ENCODE measurements at regions not wholly inside any gene's neighbourhood (a gene's known extent, or its start where the extent isn't known, plus 50 kb on each side); places are given as distances from the start of the nearest gene placed in this dataset.

DNA sequence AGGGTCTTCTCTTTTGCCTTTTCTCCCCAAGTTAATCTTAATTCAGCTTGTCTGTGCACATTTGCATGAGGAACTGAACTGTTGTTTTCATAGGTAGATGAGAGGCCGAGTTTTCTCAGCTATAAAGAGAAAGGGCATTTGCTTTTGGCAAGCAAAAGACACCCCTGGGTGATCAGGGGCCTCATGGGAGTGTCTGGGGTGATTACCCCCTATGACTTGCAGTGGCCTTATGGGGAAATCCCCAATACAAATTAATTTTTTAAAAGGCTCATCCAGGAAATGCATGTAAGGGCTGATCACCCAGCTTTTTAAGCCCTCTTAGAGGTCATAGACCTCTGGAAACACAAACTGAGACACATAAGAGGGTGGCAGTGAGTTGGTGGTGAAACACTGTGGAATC is 56.4 kb upstream of the HMX1 start:
- H3K4me3 ChIP-seq (ENCODE audit: low read depth, low read length) = no peak overlapping the region
- no peaks in the 10 kb centered on the region for H3K27me3 ChIP-seq (ENCODE audit: control insufficient read depth, insufficient read depth, low read length)
- TF ChIP-seq, protein P1, sequence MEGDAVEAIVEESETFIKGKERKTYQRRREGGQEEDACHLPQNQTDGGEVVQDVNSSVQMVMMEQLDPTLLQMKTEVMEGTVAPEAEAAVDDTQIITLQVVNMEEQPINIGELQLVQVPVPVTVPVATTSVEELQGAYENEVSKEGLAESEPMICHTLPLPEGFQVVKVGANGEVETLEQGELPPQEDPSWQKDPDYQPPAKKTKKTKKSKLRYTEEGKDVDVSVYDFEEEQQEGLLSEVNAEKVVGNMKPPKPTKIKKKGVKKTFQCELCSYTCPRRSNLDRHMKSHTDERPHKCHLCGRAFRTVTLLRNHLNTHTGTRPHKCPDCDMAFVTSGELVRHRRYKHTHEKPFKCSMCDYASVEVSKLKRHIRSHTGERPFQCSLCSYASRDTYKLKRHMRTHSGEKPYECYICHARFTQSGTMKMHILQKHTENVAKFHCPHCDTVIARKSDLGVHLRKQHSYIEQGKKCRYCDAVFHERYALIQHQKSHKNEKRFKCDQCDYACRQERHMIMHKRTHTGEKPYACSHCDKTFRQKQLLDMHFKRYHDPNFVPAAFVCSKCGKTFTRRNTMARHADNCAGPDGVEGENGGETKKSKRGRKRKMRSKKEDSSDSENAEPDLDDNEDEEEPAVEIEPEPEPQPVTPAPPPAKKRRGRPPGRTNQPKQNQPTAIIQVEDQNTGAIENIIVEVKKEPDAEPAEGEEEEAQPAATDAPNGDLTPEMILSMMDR (IDR thresholded peaks at IDR 0.05; ENCODE audit: insufficient read depth, low read length, poor library complexity, severe bottlenecking) = no peak
- no peaks in the 10 kb centered on the region for H3K36me3 ChIP-seq (ENCODE audit: control insufficient read depth, insufficient read depth, low read length)
- no peak for DNase-seq (ENCODE audit: low read depth)

DNA sequence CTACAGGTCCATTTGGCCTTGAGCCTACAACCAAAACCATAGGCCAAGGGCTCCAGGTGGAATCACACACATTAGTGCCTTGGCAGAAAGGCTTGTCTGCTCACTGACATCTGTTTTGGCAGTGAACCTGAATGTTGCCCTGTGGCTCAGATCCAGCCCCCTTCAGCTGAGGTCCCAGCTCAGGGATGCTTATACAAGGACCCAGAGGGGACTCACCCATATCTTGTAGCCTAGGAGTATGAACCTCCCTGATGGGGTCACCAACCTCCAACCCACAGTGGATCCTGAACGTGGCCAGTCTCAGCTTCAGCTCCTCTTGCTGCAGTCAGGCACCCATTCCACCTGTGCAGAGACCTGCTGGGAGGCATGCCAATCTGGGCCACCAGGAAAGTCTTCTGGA is 50.8 kb upstream of the HMX1 start:
- peaks cover 7% of the 10 kb centered on the region for H3K27me3 ChIP-seq (ENCODE audit: control insufficient read depth, insufficient read depth, low read length)
- no peak overlapping the region for H3K4me3 ChIP-seq (ENCODE audit: low read depth, low read length)
- TF ChIP-seq, protein P1 (IDR thresholded peaks at IDR 0.05; ENCODE audit: insufficient read depth, low read length, poor library complexity, severe bottlenecking) = no peak
- DNase-seq (ENCODE audit: low read depth) = no peak
- H3K36me3 ChIP-seq (ENCODE audit: control insufficient read depth, insufficient read depth, low read length) = no peaks in the 10 kb centered on the region

DNA sequence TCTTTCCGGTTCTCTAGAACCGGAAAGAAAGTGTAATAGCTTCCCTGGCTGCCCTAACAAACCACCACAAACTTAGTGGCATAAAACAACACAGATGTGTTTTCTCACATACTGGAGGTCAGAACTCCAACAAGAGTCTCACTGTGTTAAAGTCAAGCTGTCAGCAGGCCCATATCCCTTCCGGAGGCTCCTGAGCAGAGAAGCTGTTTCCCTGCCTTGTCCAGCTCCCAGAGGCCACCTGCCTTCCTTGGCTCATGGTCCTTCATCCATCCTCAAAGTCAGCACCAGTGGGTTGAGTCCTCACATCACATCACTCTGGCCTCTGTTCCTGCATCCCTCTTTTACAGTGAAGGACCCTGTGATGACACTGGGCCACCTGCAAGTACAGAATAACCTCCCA is 49.8 kb upstream of the HMX1 start:
- no peak overlapping the region for H3K4me3 ChIP-seq (ENCODE audit: low read depth, low read length)
- TF ChIP-seq, protein P1 (IDR thresholded peaks at IDR 0.05; ENCODE audit: insufficient read depth, low read length, poor library complexity, severe bottlenecking) = no peak
- no peak for DNase-seq (ENCODE audit: low read depth)
- peaks cover 9% of the 10 kb centered on the region for H3K27me3 ChIP-seq (ENCODE audit: control insufficient read depth, insufficient read depth, low read length)
- no peaks in the 10 kb centered on the region for H3K36me3 ChIP-seq (ENCODE audit: control insufficient read depth, insufficient read depth, low read length)

All from kidney epithelial cell (primary cell).